Calu3 (cell line): ENCODE measurements at regions not wholly inside any gene's neighbourhood (a gene's known extent, or its start where the extent isn't known, plus 50 kb on each side); places are given as distances from the start of the nearest gene placed in this dataset.

Source experiments
- BruUV-seq: library from RNA; stranded (reverse); fragments of 400-500 nt; replicated peaks from 2 replicates; lab custom pipeline; 2021; lab: Mats Ljungman, UMichigan
- CTCF ChIA-PET: fragments of 300-600 bp; sonication (Branson Sonifier 250); formaldehyde crosslinking; loops from one replicate; lab custom pipeline; 2022; ENCODE audit warnings: antibody characterized with exemption; lab: Charles Lee
- DNase-seq: peaks from one replicate; pipeline ENCODE4 v3.0.0; 2022
- H3K27ac Mint-ChIP-seq: one replicate; pipeline ENCODE4 v1.8.0; 2022; ENCODE audit warnings: mixed read lengths; ENCODE audit not compliant: unreplicated experiment
- H3K27me3 Mint-ChIP-seq: one replicate; pipeline ENCODE4 v1.8.0; 2022; ENCODE audit warnings: mixed read lengths; ENCODE audit not compliant: unreplicated experiment
- H3K36me3 Mint-ChIP-seq: one replicate; pipeline ENCODE4 v1.8.0; 2022; ENCODE audit warnings: mild to moderate bottlenecking, moderate library complexity, mixed read lengths; ENCODE audit not compliant: insufficient read depth, unreplicated experiment
- H3K4me1 Mint-ChIP-seq: one replicate; pipeline ENCODE4 v1.8.0; 2022; ENCODE audit warnings: mild to moderate bottlenecking, low read depth, mixed read lengths; ENCODE audit not compliant: unreplicated experiment
- H3K4me3 Mint-ChIP-seq: one replicate; pipeline ENCODE4 v1.8.0; 2022; ENCODE audit warnings: mild to moderate bottlenecking, low read depth, moderate library complexity, mixed read lengths; ENCODE audit not compliant: unreplicated experiment
- H3K9me3 Mint-ChIP-seq: one replicate; pipeline ENCODE4 v1.8.0; 2022; ENCODE audit warnings: low read depth, mixed read lengths; ENCODE audit not compliant: unreplicated experiment
- CTCF ChIP-seq: fragments of 200-600 bp; IDR thresholded peaks from one replicate; pipeline ENCODE4 v1.8.0; 2022; ENCODE audit warnings: antibody characterized with exemption; ENCODE audit not compliant: unreplicated experiment
- intact Hi-C: fragments of 100-400 bp; cut with micrococcal nuclease; formaldehyde crosslinking; loops from one replicate; pipeline ENCODE4 v1.10.0; 2022; ENCODE audit not compliant: unreplicated experiment

- H3K27me3 Mint-ChIP-seq, result no peaks in the 10 kb centered on the region
- H3K4me1 Mint-ChIP-seq, result peaks cover 12% of the 10 kb centered on the region
- no TSS peak for BruUV-seq
- CTCF ChIA-PET, result no interaction called here
- intact Hi-C loops, result no loop called here
- TF ChIP-seq CTCF, result no peak
- no peak overlapping the region for H3K27ac Mint-ChIP-seq
- no peak overlapping the region for H3K4me3 Mint-ChIP-seq
- H3K36me3 Mint-ChIP-seq, result no peaks in the 10 kb centered on the region
- DNase-seq, result no peak
- peaks cover 6% of the 10 kb centered on the region for H3K9me3 Mint-ChIP-seq
Measured at GRCh38 chr13:48901781-48902180, 73.9 kb upstream of the FNDC3A start.

DNA sequence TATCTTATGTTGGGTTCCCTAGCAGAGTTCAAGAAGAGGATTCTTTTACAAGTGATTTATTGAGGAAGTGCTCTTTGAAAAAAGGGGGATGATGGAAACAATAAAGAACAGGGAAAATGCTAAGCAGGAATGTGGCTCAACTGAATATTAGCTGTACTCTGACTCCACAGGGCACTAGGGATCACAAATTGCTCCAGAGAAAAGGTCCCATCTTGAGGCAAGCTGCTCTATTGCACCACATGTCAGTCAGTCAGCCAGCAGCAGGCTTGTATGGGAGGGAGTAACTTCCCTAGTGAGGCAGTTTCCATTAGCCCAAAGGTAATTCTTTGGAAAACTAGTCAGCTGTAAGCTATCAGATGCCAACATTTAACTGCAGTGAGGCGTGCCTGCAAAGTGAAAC lies 73.3 kb upstream of the FNDC3A start:
- CTCF ChIA-PET, result no interaction called here
- Mint-ChIP-seq H3K4me3 (no peak overlapping the region), H3K36me3 (no peaks in the 10 kb centered on the region), H3K4me1 (peaks cover 18% of the 10 kb centered on the region), H3K27me3 (no peaks in the 10 kb centered on the region), H3K27ac (no peak overlapping the region), H3K9me3 (peaks cover 6% of the 10 kb centered on the region)
- no TSS peak for BruUV-seq
- TF ChIP-seq CTCF, result no peak
- no peak for DNase-seq
- intact Hi-C loops, result no loop called here

DNA sequence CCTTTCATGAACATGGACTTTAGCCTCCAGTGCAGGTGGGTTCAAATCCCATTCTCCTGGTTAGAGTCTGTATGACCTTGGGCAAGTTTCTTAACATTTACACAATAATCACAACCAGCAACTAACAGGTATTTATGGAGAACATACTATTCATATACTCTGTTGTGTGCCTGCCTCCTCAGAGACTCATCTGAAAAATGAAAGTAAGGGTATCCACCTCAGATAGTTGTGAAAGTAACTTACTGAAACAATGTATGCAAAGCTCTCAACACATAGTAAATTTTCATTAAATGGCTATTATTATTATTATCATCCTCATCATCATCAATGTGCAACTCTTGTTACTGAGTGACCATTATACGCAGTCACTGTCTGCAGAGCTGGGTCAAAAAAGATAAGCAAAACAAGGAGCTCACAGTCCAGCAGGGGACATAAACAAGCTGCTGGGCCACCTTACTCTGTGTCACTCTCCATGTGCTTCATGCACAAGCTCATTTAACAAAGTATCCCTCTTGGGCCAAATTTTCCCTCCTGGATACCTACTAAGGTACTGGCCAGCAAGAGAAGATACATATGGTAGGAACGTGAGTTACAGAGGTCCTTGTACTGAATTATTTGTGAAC lies 70.9 kb upstream of the FNDC3A start:
- intact Hi-C loops, result loop anchor here (5.0 kb wide), 1 partner anchor 73 kb away; the partner anchor contains the start of gene FNDC3A
- H3K4me3 Mint-ChIP-seq, result no peak overlapping the region
- H3K9me3 Mint-ChIP-seq, result no peaks in the 10 kb centered on the region
- H3K27ac Mint-ChIP-seq, result no peak overlapping the region
- BruUV-seq, result no TSS peak
- H3K27me3 Mint-ChIP-seq, result no peaks in the 10 kb centered on the region
- TF ChIP-seq CTCF, result no peak
- H3K4me1 Mint-ChIP-seq, result peaks cover 36% of the 10 kb centered on the region
- H3K36me3 Mint-ChIP-seq, result no peaks in the 10 kb centered on the region
- CTCF ChIA-PET, result no interaction called here
- DNase-seq, result no peak

GRCh38 chr13:48906200-48906599 lies 69.5 kb upstream of the FNDC3A start:
- Mint-ChIP-seq H3K9me3 (no peaks in the 10 kb centered on the region), H3K36me3 (no peaks in the 10 kb centered on the region)

More at GRCh38 chr13:48906200-48906599, 69.5 kb upstream of the FNDC3A start:
- H3K27ac Mint-ChIP-seq, result peak overlapping the region; percentile 28
- no TSS peak for BruUV-seq
- H3K4me1 Mint-ChIP-seq, result peaks cover 38% of the 10 kb centered on the region
- peak overlapping the region; percentile 20 for H3K4me3 Mint-ChIP-seq
- no peaks in the 10 kb centered on the region for H3K27me3 Mint-ChIP-seq
- TF ChIP-seq CTCF, result no peak
- CTCF ChIA-PET, result interaction anchor here (0.6 to 0.7 kb wide), 2 partner anchors 21 to 159 kb away, joined by 3 read pairs; no protein-coding TSS in a partner anchor
- intact Hi-C loops, result loop anchor here (5.0 kb wide), 1 partner anchor 71 kb away; the partner anchor contains the start of gene FNDC3A
- DNase-seq, result peak; percentile 24
